Dermis microvascular lymphatic vessel endothelial cell (primary cell): ENCODE measurements at regions not wholly inside any gene's neighbourhood (a gene's known extent, or its start where the extent isn't known, plus 50 kb on each side); places are given as distances from the start of the nearest gene placed in this dataset.
A peak's percentile ranks its signal among the peaks of the same experiment; 100 is the strongest.

Experiments
- DNase-seq, 2 donors: peaks; one replicate each; pipeline versions ENCODE4 v3.0.0 to v3.0.0-alpha.2; 2010; ENCODE audit warnings: low read depth in 2 of 2

DNA sequence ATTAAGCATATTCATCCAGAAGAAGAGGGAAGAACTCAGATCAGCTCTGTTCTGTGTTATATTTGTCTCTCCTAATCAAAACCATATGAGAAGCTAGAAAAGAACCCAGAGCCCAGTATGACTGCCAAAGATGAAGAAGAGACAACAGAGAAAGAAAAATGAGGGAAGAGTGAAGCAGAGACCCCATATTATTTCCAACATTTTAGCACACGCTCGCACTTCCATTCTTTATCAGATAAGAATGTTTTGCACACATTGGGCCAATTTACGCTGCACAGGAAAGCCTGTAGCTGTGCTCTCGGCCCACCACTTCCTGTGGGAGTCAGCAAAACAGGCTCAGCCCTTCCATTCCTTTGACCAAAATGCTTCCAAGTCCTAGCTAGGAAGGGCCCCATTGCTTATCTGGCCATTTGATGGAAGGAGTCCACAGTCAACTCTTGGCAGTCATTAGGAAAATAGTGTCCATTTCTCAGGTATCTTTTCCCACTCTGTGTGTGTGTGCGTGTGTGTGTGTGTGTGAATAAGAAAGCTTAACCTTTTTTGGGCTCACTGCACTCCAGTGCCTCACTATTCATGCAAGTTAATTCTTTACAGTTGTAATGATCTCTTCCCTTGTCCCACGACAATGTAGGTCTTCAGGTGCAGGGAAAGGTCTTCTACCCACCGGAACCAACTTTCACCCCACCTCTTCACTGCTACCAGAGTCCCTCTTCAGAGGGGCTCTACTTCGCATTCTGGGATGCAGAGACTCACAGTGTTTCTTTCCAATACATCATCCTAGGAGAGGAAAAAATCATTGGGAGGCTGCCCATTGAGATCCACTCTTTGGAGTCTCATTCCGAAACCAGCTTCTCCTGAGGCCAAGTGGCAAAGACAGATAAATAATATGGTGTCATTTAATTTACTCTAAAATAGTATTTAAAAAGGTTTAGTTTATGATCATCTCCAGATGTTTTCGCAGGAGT lies 237.5 kb downstream of the COG6 start:
- DNase-seq = peak; percentile 74 to 92

- DNase-seq = no peak
Observed at GRCh38 chr13:39893808-39894207, 238.3 kb downstream of the COG6 start.

GRCh38 chr13:39894586-39894985 lies 239.1 kb downstream of the COG6 start:
- DNase-seq = no peak

- DNase-seq = peak in 1 of 2 donors; percentile 89
Observed at GRCh38 chr13:39895254-39895653, 239.8 kb downstream of the COG6 start.

DNA sequence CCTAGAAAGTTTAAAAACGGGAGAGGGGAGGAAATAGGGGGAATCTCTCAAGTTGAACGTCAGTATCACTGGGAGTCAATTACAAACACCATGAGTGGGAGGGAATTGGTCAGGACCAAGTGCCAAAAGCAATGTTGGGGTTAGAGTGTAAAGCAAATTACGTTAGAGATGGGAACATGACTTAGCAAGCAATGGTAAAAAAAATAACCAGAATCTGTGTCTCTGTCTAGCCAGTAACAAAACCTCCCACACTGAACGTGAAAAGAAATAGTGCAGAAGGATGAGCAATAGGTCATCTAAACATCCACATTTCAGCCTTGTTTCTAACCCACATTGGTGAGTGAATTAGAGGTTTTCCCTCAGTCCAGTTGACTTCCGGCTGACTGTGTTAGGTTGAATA lies 242.2 kb downstream of the COG6 start:
- DNase-seq = no peak

DNA sequence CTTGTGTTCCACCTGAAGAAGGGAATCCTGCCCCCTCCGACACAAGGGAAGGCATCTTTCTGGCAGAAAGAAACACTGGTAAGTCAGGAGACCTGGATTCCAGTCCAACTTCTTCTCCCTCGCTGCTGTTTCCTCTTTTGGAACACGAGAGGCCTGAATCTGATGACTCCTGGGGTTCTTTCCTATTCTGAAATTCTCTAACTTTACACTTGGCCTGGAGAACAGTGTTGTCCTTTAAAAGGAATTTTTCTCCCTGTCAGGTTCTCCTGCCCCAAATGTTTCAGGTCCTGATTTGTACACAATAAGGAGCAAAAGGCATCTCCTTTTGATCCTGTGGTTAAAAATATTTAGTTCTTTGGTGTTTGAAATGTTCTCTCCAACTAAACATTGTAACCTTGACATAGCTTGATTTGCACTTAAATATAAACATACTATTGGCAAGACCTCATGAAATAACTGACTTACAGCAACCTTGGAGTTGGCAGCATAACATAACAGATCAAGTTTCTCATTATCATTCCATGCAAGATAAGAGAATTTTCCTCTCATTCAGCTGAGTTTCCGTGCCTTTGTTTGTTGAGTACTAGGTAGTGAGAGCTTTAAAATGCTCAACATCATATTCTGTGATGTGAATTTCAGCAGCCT lies 244.8 kb downstream of the COG6 start:
- DNase-seq = peak; percentile 69 to 91

DNA sequence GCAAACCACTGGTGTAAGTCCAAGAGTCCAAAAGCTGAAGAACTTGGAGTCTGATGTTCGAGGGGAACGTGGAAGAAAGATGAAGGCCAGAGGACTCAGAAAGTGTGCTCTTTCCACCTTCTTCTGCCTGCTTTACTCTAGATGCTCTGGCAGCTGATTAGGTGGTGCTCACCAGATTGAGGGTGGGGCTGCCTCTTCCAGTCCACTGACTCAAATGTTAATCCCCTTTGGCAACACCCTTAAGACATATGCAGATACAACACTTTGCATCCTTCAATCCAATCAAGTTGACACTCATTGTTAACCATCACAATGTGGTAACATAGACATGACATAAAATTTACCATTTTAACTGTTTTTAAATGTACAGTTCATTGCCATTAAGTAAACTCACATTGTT lies 249.5 kb downstream of the COG6 start:
- no peak for DNase-seq

GRCh38 chr13:39909634-39910033 lies 254.2 kb downstream of the COG6 start:
- DNase-seq = no peak

- DNase-seq = no peak
Observed at GRCh38 chr13:39910041-39910440, 254.6 kb downstream of the COG6 start.

DNA sequence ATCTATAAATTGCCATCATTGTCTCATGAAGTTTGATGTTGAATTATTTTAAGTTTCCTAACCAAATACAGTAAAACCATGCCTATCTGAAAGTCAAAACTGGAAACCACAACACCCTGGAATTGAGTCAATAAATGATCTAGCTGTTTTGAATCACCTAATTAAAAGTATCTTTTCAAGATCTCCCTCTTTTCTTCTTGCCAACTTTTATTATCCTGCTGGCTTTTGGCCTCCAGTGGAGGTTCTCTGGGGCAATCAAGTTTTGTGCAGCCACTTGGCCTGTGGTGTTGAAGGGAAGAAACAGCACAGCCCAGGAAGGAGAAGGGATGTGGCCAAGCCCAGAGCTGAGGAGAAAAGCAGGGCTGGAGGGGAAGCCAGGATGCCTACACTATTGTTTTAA lies 255.4 kb downstream of the COG6 start:
- no peak for DNase-seq

GRCh38 chr13:39913339-39913738 lies 257.9 kb downstream of the COG6 start:
- no peak for DNase-seq

DNA sequence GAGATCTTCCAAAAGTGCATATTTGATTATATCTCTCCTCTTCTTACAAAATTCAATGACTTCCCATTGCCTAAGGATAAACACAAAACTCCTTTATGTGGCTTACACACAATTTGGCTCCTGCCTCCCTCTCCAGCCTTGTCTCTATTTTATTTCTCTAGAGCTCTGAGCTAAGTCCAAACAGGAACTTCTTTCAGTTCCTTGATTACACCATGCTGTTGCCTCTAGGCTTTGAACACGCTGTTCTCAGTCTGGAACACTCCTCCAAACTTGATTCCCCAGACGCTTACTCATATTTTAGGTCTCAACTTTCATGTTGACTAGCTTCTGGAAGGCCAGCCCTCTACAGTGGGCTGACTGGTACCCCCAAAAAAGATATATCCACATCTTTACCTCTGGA lies 258.5 kb downstream of the COG6 start:
- peak in 1 of 2 donors; percentile 44 for DNase-seq

DNA sequence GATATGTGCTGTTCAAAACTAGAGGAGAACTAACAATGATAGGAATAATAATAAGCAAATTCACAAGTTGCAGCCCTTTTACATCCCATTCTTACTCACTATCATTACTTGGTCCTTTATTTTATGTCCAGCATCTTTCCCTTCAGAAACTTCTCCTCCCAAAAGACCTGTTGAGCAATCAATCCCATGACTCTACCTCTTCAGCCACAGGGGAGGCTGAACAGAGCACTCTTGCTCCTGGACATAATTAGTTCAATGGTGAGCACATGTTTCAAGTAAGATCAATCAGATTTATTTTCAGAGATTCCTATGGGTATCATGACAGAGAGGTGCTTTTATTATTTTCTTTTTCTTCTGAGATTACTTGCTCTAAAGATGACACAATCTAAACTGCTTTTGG lies 260.0 kb downstream of the COG6 start:
- DNase-seq = no peak

DNA sequence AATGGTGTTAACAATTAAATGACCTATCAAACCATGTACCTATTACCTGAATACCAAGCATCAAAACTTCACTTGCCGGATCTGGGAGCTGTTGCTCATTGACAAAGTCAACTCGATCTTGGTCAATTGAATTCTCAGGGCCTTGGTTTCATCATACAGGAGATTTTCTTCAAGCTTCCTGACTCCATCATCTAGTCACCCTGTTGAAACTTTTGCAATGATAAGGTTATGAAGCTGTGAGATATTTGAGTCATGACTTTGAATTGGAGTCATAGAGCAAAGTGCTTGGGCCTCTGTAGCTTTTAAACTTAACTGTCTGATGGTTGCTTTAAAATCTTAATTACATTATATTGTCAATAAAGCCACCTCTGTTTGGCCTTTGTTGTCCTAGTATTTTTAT lies 260.9 kb downstream of the COG6 start:
- no peak for DNase-seq

- no peak for DNase-seq
Observed at GRCh38 chr13:39918620-39919236, 263.3 kb downstream of the COG6 start.

- no peak for DNase-seq
Observed at GRCh38 chr13:39920613-39921012, 265.2 kb downstream of the COG6 start.

GRCh38 chr13:39926345-39926744 lies 270.9 kb downstream of the COG6 start:
- no peak for DNase-seq

DNA sequence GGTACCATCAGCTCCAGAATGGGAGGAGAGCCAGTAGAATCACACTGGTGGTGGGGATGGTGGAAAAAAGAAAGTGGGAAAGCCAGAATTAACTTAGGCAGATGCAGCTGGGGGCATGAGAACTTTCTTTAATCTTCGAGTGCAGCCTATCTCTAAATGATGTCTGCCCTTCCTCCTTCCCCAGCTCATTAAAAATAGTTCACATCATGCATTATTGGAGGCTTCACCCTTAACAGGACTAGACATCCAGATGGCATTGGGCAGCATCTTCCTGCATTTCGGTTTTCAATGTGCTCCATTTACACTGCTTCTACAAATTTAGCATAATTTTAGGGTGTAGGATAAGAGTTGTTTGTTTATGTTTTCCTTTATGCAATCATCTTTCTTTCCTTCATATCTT lies 272.8 kb downstream of the COG6 start:
- DNase-seq = no peak

DNA sequence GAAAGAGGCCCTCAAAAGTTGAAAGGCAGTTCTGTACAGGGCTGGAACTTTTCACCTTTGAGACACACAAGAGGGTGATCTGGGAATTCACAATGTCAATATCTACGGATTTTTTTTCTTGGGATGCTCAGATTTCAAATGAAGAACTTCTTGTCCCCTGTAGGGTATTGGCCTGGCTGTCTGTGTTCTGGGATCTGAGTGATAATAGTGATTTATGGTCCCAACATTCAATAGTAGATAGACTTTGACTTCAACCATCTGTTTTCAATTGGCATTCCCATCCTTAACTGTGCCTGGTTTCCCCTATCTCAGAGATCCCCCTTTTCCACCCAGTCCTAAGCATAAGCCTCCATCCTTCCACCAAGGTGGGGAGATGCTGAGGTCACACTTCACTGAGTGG lies 274.1 kb downstream of the COG6 start:
- DNase-seq = no peak

DNA sequence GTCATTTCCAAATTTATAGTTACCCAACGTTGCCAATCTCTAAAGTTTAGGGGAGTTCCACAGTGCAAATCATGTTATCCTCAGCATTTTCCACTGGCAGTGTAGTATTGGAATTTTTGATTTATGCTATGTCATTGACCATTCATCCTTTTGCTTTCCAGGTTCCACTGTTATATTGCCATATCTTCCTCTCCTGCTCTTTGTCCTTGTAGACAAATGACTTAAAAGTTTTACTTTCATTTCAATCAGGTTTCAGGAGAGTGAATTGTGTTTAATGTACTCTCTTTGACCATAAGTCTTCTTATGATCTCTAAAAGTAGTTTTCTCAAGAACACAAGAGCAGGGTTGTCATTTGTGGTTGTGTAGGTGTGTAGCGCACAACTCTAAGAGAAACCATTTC lies 274.6 kb downstream of the COG6 start:
- no peak for DNase-seq

DNA sequence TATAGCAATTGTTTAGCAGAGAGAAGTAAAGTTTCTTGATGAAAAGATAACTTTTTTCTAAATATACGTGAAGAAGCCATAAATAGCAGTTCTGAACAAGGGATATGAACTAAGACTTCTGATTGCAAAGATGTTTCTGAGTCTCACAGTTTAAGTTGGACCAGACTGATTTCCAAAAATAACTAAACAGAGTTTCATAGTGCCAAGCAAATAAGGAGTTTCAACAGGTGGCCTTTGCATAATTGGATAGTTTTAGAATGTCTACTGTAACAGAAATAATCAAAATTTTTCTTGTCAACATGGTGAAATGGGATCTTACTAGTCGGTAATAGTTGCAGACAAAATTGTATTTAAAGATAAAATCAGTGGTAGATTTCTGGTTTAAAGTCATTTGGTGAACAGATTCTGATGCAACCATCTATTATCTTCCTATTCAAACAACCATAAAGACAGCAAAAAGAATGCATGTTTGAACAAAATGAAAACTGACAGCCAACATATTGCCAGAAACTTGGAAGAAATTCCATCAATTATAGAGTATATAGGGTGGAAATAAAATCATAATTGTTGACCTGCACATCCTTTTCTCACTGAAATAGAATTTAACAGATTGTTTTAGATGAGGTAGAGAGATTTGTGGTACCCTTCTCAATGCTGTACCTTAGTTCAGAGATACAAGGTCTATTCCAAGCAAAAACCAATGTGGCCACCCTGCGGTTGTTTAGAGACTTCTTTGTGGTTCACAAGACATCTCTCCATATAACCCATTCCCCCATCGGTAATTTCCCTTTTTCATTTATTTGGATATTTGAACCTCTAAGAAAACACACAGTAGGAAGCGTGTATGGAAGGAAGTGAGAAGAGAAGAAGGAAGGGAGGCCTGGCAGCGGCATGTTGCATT lies 275.3 kb downstream of the COG6 start:
- no peak for DNase-seq
